WTC11 (cell line): ENCODE measurements at regions not wholly inside any gene's neighbourhood (a gene's known extent, or its start where the extent isn't known, plus 50 kb on each side); places are given as distances from the start of the nearest gene placed in this dataset.

Source experiments
- CREB1 ChIP-seq: sonication (generic); formaldehyde crosslinking; IDR thresholded peaks from 2 replicates; pipeline ENCODE4 v1.8.0; 2023; ENCODE audit warnings: mild to moderate bottlenecking, missing genetic modification reagents
- CTCF ChIP-seq: fragments of 200-600 bp; IDR thresholded peaks from 2 replicates; pipeline ENCODE4 v1.8.0; 2022; ENCODE audit warnings: antibody characterized with exemption
- E2F5 ChIP-seq: sonication (generic); formaldehyde crosslinking; IDR thresholded peaks from 2 replicates; pipeline ENCODE4 v1.8.1; 2022; ENCODE audit warnings: mild to moderate bottlenecking, moderate library complexity, missing genetic modification reagents
- ETV6 ChIP-seq: sonication (generic); formaldehyde crosslinking; IDR thresholded peaks from 2 replicates; pipeline ENCODE4 v1.8.1; 2022; ENCODE audit warnings: mild to moderate bottlenecking, missing genetic modification reagents
- NR2C2 ChIP-seq: sonication (generic); formaldehyde crosslinking; IDR thresholded peaks from 2 replicates; pipeline ENCODE4 v1.8.0; 2022; ENCODE audit warnings: mild to moderate bottlenecking, missing genetic modification reagents
- STAT6 ChIP-seq: sonication (generic); formaldehyde crosslinking; conservative IDR thresholded peaks from 2 replicates; pipeline ENCODE4 v1.8.1; 2023; ENCODE audit warnings: mild to moderate bottlenecking, low read depth, missing genetic modification reagents, moderate library complexity
- TEAD4 ChIP-seq: sonication (generic); formaldehyde crosslinking; IDR thresholded peaks from 2 replicates; pipeline ENCODE4 v1.8.0; 2022; ENCODE audit warnings: mild to moderate bottlenecking, missing genetic modification reagents

- TF ChIP-seq E2F5 (CRISPR knock-in tag) (no peak), TEAD4 (CRISPR knock-in tag) (no peak), STAT6 (CRISPR knock-in tag) (no peak), CTCF (no peak), CREB1 (CRISPR knock-in tag) (no peak), ETV6 (CRISPR knock-in tag) (no peak), NR2C2 (no peak)
These were observed 307.6 kb upstream of the NOCT start for GRCh38 chr4:138707746-138708677.
